ENCODE measurements at regions not wholly inside any gene's neighbourhood (a gene's known extent, or its start where the extent isn't known, plus 50 kb on each side); places are given as distances from the start of the nearest gene placed in this dataset.

DNA sequence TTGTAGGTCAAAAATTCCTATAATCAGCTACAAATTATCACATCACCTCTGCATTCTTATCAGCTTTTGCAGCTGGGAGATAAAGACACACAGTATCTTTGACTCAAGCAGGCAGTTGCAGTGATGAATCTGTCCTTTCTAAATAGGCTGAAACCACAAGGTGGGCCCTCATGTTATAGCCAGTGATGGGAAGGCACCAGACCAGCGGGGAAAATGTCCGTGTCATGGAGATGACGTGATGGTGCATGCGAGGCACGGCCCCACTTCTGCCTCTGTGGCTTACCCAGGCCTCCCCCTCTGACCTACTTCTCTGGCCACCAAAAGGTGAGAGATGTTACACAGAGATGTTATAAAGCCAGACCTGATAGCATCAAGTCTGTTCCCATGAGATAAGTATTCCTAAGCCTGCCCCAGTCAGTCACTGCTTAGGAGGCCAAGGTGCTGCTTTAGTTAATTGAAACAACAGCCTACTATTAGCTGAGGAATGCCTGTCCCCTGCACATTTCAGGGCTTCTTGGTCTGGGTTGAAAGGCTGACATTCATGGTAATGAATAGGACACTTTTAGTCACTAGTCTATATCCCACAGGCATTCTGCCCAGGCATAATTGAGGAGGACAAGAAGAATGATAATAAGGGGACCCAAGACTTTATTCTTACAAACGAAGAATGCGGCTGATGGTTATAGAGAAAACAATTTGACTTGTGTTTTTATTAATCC, 327.9 kb downstream of the LPIN1 start:
- TF ChIP-seq, protein P1, sequence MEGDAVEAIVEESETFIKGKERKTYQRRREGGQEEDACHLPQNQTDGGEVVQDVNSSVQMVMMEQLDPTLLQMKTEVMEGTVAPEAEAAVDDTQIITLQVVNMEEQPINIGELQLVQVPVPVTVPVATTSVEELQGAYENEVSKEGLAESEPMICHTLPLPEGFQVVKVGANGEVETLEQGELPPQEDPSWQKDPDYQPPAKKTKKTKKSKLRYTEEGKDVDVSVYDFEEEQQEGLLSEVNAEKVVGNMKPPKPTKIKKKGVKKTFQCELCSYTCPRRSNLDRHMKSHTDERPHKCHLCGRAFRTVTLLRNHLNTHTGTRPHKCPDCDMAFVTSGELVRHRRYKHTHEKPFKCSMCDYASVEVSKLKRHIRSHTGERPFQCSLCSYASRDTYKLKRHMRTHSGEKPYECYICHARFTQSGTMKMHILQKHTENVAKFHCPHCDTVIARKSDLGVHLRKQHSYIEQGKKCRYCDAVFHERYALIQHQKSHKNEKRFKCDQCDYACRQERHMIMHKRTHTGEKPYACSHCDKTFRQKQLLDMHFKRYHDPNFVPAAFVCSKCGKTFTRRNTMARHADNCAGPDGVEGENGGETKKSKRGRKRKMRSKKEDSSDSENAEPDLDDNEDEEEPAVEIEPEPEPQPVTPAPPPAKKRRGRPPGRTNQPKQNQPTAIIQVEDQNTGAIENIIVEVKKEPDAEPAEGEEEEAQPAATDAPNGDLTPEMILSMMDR (IDR thresholded peaks at IDR 0.05; ENCODE audit: low read depth, low read length, poor library complexity, severe bottlenecking): no peak
- no peak for TF ChIP-seq EZH2phosphoT487 (IDR thresholded peaks at IDR 0.05; ENCODE audit: borderline replicate concordance, low read length)
